Colonic mucosa (tissue), 4 donors: ENCODE measurements at regions not wholly inside any gene's neighbourhood (a gene's known extent, or its start where the extent isn't known, plus 50 kb on each side); places are given as distances from the start of the nearest gene placed in this dataset.

ENCODE experiments used
- DNase-seq: peaks from one replicate; pipeline ENCODE4 v3.0.0-alpha.2; 2020
- H3K27ac ChIP-seq: fragments of 200-600 bp; one replicate; pipeline ENCODE4 v1.8.0; 2021
- H3K27me3 ChIP-seq: fragments of 200-600 bp; one replicate; pipeline ENCODE4 v1.8.0; 2021
- H3K36me3 ChIP-seq: fragments of 200-600 bp; one replicate; pipeline ENCODE4 v1.8.0; 2021
- H3K4me1 ChIP-seq: fragments of 200-600 bp; one replicate; pipeline ENCODE4 v1.8.0; 2021; ENCODE audit warnings: mild to moderate bottlenecking
- H3K4me3 ChIP-seq: fragments of 200-600 bp; one replicate; pipeline ENCODE4 v1.8.0; 2021
- H3K9ac ChIP-seq, 2 donors: one replicate each; pipeline ENCODE4 v1.7.0; 2013; ENCODE audit warnings: control low read depth in 2 of 2, low read depth in 2 of 2, low read length in 2 of 2
- H3K9me3 ChIP-seq: fragments of 200-600 bp; one replicate; pipeline ENCODE4 v1.8.0; 2021
- CTCF ChIP-seq: fragments of 200-600 bp; IDR thresholded peaks from one replicate; pipeline ENCODE4 v1.8.0; 2022; ENCODE audit warnings: antibody characterized with exemption, mild to moderate bottlenecking
- intact Hi-C: fragments of 100-400 bp; cut with DNase I; formaldehyde crosslinking; loops from one replicate; pipeline ENCODE4 v1.14.1; 2022
- donor health status: healthy.
- donor health status: DM: no; HTN: no; CAD: no.
- donor health status: DM: no; HTN: no; CAD: no.

GRCh38 chr9:38183994-38184568, 115.1 kb upstream of the SHB start:
- H3K36me3 ChIP-seq, result no peaks in the 10 kb centered on the region
- no peaks in the 10 kb centered on the region for H3K27me3 ChIP-seq
- DNase-seq, result no peak
- no peak overlapping the region for H3K9ac ChIP-seq
- no peaks in the 10 kb centered on the region for H3K9me3 ChIP-seq
- no peak overlapping the region for H3K4me3 ChIP-seq
- no peak overlapping the region for H3K27ac ChIP-seq
- no peaks in the 10 kb centered on the region for H3K4me1 ChIP-seq
- no peak for TF ChIP-seq CTCF
- intact Hi-C loops, result no loop called here

GRCh38 chr9:38182321-38182720, 113.3 kb upstream of the SHB start:
- no peaks in the 10 kb centered on the region for H3K4me1 ChIP-seq
- no peak overlapping the region for H3K9ac ChIP-seq
- no peak overlapping the region for H3K27ac ChIP-seq
- intact Hi-C loops, result no loop called here
- H3K36me3 ChIP-seq, result no peaks in the 10 kb centered on the region
- no peaks in the 10 kb centered on the region for H3K9me3 ChIP-seq
- DNase-seq, result no peak
- TF ChIP-seq CTCF, result no peak
- no peaks in the 10 kb centered on the region for H3K27me3 ChIP-seq
- no peak overlapping the region for H3K4me3 ChIP-seq

GRCh38 chr9:38181866-38182265, 112.8 kb upstream of the SHB start:
- intact Hi-C loops, result no loop called here
- H3K9ac ChIP-seq, result no peak overlapping the region
- H3K36me3 ChIP-seq, result no peaks in the 10 kb centered on the region
- no peak for DNase-seq
- H3K4me1 ChIP-seq, result no peaks in the 10 kb centered on the region
- no peaks in the 10 kb centered on the region for H3K9me3 ChIP-seq
- no peak for TF ChIP-seq CTCF
- H3K27ac ChIP-seq, result no peak overlapping the region
- no peaks in the 10 kb centered on the region for H3K27me3 ChIP-seq
- no peak overlapping the region for H3K4me3 ChIP-seq

- Histone ChIP-seq H3K4me3 (no peak overlapping the region), H3K9me3 (no peaks in the 10 kb centered on the region), H3K36me3 (no peaks in the 10 kb centered on the region), H3K27ac (no peak overlapping the region), H3K9ac (no peak overlapping the region), H3K27me3 (no peaks in the 10 kb centered on the region), H3K4me1 (no peaks in the 10 kb centered on the region)
- no peak for TF ChIP-seq CTCF
- no peak for DNase-seq
- intact Hi-C loops, result no loop called here
Observed at GRCh38 chr9:38181232-38181631, 112.2 kb upstream of the SHB start.

GRCh38 chr9:38180656-38181055, 111.6 kb upstream of the SHB start:
- intact Hi-C loops, result no loop called here
- no peak for TF ChIP-seq CTCF
- no peaks in the 10 kb centered on the region for H3K36me3 ChIP-seq
- H3K4me1 ChIP-seq, result no peaks in the 10 kb centered on the region
- H3K4me3 ChIP-seq, result no peak overlapping the region
- DNase-seq, result no peak
- no peak overlapping the region for H3K27ac ChIP-seq
- no peaks in the 10 kb centered on the region for H3K27me3 ChIP-seq
- no peak overlapping the region for H3K9ac ChIP-seq
- no peaks in the 10 kb centered on the region for H3K9me3 ChIP-seq

GRCh38 chr9:38179965-38180364, 110.9 kb upstream of the SHB start:
- no peaks in the 10 kb centered on the region for H3K4me1 ChIP-seq
- intact Hi-C loops, result no loop called here

More at GRCh38 chr9:38179965-38180364, 110.9 kb upstream of the SHB start:
- no peak for TF ChIP-seq CTCF
- Histone ChIP-seq H3K9ac (no peak overlapping the region), H3K27ac (no peak overlapping the region), H3K9me3 (no peaks in the 10 kb centered on the region), H3K36me3 (no peaks in the 10 kb centered on the region), H3K27me3 (no peaks in the 10 kb centered on the region), H3K4me3 (no peak overlapping the region)
- no peak for DNase-seq
